DND-41 (cell line): ENCODE measurements at regions not wholly inside any gene's neighbourhood (a gene's known extent, or its start where the extent isn't known, plus 50 kb on each side); places are given as distances from the start of the nearest gene placed in this dataset.

ENCODE experiments used
- EZH2 ChIP-seq: IDR thresholded peaks from 3 replicates; pipeline ENCODE4 v1.6.1; 2012; ENCODE audit warnings: borderline replicate concordance, low read depth, mild to moderate bottlenecking, moderate library complexity, low read length, inconsistent platforms; ENCODE audit not compliant: severe bottlenecking
- TF ChIP-seq, protein P1 (sequence below): IDR thresholded peaks from 2 replicates; pipeline ENCODE4 v1.5.1; 2012; ENCODE audit warnings: borderline replicate concordance, low read length, moderate library complexity, mild to moderate bottlenecking; ENCODE audit not compliant: poor library complexity, severe bottlenecking; ENCODE audit errors: extremely low read depth

DNA sequence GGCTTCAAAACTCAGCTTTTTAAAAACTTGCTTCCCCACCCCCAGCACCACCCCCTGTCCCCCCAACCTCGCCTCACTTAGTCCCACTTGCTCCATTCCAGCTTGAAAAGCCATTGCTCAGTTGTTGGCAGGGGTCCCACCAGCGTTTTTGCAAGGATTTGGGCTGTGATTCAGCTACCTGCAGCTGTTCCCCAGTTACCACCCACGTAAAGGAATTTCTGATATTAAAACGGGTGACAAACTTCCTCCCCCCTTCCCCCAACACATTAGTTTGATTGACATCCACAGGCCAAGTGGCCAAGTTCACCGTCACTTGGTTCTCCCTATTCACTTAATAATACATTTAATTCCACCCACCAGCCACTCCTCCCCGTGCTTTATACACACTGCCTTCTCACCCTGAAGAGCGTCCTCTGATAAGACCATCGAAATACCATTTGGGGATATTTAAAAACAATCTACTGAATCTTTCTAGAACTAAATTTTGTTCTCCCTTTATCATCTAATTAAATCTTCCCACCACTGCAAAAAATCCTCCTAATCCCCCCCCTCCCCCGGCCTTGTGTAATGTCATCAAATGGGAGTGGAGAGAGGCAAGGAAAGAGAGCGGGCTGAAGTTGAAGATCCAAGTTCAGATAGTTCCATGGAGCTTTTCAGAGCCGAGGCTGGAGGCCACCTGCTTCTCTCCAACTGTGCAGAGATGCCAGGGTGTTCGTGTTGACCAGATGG, 55.1 kb downstream of the SOX9 start:
- TF ChIP-seq, protein P1, sequence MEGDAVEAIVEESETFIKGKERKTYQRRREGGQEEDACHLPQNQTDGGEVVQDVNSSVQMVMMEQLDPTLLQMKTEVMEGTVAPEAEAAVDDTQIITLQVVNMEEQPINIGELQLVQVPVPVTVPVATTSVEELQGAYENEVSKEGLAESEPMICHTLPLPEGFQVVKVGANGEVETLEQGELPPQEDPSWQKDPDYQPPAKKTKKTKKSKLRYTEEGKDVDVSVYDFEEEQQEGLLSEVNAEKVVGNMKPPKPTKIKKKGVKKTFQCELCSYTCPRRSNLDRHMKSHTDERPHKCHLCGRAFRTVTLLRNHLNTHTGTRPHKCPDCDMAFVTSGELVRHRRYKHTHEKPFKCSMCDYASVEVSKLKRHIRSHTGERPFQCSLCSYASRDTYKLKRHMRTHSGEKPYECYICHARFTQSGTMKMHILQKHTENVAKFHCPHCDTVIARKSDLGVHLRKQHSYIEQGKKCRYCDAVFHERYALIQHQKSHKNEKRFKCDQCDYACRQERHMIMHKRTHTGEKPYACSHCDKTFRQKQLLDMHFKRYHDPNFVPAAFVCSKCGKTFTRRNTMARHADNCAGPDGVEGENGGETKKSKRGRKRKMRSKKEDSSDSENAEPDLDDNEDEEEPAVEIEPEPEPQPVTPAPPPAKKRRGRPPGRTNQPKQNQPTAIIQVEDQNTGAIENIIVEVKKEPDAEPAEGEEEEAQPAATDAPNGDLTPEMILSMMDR = no peak
- TF ChIP-seq EZH2 = no peak
